HG03196 (cell line): ENCODE measurements at regions not wholly inside any gene's neighbourhood (a gene's known extent, or its start where the extent isn't known, plus 50 kb on each side); places are given as distances from the start of the nearest gene placed in this dataset.
"Not testable (repeated sequence)": the region's sequence is repeated elsewhere in the genome, so short reads cannot be mapped to it uniquely, and the experiment has no call there.

ENCODE experiments used
- ATAC-seq: cut with Tn5 transposase; IDR thresholded peaks from one replicate; pipeline ENCODE4 v1.9.1; 2021; ENCODE audit not compliant: unreplicated experiment

DNA sequence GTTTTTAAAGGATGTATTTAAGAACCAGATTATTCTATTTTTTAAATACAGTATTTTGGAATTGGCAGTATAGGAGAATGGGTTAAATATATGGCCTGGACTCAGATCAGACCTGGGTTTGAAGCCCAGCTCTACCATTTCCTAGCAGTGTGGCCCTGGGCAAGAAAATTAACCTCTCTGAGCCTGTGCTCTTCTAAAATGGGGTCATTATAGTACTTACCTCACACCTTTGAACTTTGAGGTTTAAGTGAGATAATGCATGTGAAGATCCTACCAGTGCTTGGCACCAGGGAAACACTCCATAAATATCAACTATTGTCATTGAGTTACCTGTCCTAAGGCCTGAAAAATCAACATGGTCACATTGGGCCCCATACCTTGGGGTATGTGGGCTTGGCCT lies 93.4 kb upstream of the WSB1 start:
- ATAC-seq = no peak

DNA sequence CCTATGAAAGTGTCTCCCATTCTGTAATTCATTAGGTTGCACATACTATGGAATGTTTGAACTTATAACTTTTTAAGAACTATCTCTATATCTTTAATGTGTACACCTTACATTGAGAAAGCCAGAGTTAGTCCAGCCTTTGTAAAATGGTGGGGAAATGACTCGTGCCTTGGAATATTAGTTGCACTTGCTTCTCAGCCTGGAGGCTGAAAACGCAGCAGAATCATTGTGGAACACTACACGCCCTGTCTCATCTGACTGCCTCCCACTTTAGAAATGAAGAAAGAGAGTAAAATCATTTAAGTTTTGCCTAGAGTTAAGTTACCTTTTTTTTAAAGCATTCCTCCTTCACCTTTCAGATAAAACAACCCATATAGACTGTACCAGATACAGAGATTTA lies 90.7 kb upstream of the WSB1 start:
- no peak for ATAC-seq

DNA sequence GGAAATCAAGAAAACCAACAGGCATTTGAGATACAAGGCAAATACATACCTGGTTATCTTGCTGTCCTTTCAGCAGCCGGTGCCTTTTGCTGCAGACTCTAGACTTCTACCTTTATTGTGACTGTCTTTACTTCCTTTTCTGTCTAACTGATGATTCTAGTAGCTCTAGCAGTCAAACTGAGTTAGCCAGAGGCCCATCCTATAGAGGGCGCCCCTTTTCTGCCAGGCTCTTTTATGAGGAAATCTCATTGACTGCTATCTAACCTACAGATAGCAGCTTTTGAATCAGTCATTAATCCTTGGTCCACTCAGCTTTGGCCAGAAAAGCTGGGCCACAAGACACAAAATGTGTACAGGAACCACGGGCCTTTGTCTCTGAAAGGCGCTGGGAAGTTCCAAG lies 87.5 kb upstream of the WSB1 start:
- ATAC-seq = no peak

DNA sequence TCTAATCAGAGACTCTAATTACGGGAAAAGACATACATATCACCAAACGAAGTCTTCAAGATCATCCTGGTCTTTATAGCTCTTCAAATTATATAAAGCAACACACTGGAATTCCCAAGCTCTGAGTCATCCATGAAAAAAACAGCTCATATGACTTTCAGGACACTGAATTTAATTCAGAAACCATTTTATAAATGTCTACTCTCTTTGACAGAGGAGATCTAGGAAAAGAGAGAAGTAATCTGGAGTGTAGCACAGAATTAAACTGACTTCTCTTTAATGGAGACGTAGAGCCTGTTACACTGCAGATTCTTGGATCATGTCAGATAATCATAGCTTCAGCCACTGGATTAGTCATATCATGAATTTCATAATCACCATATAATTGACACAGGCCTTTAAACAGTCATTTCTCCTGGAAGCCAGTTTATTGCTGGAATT lies 86.8 kb upstream of the WSB1 start:
- ATAC-seq = no peak

DNA sequence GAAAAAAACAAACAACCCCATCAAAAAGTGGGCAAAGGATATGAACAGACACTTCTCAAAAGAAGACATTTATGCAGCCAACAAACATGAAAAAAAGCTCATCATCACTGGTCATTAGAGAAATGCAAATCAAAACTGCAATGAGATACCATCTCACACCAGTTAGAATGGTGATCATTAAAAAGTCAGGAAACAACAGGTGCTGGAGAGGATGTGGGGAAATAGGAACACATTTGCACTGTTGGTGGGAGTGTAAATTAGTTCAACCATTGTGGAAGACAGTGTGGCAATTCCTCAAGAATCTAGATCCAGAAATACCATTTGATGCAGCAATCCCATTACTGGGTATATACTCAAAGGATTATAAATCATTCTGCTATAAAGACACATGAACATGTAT lies 85.5 kb upstream of the WSB1 start:
- ATAC-seq = not testable (repeated sequence)

DNA sequence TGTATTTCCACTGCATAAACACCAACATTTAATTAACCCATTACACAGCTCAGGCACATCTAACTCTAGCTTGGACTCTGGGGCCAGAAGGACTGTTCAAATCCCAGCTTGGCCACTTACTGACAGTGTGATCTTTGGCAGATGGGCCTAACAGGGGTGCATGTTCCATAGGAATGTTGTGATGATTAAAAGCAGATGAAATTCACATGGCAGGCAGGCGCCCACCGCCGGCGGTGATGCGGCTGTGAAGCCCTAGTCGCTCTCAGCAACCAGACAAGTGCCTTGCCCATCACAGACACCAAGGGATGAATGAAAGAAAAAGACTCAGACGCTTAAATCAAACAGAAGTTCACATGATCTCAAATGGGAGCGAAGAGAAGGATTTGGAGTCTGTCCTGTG lies 84.6 kb upstream of the WSB1 start:
- no peak for ATAC-seq

DNA sequence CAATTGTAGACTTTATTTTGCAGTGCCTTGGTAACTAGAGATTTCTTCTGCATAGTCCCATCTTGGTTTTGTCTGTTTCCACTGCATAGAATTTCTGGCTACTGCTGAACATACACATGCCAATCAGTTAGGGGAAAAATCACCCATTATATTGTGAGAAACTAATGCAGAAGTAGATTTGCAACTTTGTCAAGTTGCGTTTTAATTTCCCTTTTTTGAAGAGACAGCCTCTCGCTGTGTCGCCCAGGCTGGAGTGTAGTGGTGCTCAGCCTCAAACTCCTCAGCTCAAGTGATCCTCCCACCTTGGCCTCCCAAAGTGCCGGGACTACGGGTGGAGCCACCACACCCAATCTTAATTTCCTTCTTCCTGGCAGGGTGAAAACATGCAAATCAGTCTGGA lies 83.1 kb upstream of the WSB1 start:
- ATAC-seq = not testable (repeated sequence)

DNA sequence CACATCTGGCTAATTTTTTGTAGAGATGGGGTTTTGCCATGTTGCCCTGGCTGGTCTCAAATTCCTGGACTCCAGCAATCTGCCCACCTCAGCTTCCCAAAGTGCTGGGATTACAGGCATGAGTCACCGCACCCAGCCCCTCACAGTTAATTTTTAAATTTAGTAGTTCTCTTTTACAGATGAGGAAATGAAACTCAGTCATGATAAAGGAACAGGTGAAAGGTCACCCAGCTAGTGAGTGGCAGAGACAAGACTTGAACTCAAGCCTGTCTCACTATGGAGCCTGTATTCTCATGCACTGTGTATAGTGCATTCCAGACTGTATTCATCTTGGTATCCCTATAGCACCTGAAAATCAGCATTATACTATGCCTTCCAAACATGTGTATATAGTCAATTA lies 77.1 kb upstream of the WSB1 start:
- no peak for ATAC-seq

DNA sequence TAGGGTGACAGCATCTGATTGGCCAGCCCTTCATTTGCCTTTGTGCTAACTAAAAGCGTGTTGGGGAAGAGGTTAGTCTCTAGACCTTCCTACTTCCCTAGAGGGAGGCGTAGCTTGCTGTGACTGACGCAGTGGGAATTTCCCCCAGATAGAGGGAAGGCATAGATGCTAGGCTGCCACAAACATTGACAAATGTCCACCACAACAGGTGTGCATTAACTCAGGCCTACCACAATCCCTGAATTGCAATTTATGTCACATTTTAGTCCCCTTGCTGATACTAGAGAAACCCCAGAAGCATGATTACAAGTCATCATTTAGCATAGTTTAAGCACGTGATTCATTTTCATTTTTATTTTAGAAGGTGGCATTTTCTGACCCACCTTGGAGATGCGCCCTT lies 76.3 kb upstream of the WSB1 start:
- ATAC-seq = peak; percentile 82

DNA sequence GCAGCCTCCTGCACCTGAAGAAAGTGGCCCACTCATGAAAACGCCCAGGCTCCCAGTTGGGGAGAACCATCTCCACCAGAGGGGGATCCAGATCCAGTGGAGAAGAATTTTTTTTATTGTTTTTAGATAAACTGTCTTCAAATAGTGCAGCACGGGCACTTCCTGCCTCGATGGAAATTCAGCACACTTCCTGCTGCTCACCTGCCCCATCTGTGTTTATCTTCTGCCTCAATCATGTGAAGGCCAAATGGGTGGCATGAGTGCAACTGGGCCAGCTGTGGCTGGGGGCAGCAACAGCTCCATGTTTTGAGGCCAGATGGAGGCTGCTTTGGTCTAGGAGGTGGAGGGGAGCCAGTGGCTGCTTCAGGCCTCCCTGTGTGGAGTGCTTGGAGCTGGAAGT lies 75.9 kb upstream of the WSB1 start:
- no peak for ATAC-seq

DNA sequence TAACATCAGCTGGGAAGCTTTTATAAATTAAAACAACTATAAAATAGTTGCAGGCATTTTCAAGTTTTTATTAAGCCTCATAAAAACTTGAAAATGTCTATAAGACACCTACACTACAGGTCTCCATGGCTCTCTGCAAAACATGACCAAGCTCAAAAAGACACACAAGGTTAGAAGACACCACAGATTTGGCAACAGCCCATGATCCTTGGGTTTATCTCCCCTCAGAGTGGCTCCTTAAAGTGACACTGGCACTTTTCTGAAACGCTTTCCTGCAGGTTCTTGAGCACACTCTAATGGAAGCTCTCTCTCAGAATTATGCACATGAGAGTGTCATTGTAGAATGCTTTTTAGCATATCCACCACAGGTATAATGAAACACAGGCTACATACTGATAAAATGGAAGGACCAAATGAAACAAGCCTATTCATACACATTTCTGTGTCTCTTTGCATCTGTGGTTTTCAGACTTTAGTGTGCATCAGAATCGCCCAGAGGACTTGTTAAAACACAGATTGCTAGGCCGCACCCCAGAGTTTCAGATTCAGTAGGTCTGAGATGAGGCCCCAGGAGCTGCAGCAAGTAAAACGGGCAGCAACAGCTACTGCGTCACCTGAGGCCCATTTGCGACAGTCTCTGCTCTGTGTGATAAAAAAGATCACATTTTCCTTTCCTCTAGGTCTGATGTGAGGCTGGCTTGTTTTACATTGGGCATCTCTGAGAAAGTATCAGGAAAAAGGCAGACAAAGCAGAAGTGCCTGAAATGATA lies 75.0 kb upstream of the WSB1 start:
- ATAC-seq = peak; percentile 61

DNA sequence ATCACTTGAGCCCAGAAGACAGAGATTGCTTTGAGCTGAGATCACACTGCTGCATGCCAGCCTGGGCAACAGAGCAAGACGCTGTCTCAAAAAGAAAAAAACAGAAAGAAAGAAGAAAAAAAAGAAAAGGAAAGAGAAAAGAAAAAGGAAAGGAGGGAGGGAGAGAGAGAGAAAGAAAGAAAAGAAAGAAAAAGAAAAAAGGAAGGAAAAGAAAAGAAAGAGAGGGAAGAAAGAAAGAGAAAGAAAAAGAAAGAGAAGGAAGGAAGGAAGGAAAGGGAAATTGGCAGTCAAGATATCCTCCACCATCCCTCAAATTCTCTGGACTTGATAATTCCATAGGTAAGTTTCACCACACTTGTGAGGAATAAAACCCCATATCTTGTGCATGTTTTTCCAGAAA lies 71.4 kb upstream of the WSB1 start:
- ATAC-seq = no peak

DNA sequence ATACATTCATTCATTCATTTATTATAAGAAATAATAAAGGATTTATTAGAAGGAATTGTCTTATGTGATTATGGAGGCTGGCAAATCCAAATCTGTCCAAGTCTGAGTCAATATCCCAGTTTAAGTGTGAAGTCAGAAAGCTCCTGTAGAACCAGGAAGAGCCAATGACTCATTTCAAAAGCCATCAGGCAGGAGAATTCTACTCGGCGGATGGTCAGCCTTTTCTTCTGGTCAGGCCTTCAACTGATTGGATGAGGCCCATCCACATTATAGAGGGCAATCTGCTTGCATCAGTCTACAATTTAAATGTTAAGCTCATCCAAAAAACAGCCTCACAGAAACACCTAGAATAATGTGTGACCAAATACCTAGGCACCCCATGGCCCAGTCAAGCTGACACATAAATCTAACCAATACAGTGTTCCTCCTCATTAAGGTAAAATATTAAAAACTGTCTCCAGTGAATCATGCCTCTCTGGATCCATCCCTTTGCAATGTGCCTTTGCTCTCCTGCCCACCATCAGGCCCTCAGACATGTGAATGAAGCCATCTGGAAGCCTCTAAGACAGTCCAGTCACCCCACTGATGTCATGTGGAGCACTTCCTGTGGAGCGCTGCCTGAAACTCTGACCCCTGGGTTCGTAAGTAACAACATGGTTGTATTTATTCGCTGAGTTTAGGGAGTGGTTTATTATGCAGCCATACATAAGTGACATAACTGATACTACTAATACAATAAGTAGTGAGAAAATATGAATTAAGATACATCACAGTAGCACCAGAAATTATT lies 69.2 kb upstream of the WSB1 start:
- ATAC-seq = no peak

DNA sequence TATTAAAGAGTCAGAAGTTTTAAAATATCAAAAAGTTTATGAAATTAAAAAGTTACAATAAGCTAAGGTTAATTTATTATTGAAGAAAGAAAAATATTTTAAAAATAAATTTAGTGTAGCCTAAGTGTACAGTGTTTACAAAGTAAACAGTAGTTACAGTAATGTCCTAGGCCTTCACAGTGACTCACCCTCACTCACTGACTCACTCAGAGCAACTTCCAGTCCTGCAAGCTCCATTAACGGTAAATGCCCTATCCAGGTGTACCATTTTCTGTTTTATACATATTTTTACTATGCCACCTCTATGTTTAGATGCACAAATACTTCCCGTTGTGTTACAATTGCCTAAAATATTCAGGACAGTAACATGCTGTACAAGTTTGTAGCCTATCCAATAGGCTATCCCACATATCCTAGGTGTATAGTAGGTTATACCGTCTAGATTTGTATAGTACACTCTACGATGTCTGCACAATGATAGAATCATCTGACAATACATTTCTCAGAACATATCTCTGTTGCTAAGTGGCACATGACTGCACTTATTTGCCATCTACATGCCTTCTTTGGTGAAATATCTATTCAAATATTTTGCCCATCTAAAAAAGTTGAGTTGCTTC lies 67.2 kb upstream of the WSB1 start:
- no peak for ATAC-seq

DNA sequence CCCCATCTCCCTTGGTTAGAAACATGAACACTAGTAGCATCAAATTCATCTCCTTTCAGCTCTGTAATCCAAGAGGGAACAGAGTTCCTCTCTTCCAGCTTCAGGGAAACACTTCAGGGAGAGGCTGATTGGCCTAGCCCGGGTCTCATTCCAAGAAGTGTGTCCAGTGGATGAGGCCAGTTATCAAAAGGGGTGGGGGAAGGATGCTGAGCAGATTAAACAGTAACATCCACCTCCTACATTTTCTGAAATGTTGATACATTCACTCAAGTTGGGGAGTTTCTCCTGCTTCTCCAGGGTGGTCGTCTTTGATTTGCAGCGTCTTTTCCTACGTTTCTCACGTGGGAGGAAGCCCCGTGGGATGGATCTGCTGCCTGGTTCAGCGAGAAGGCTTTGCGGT lies 62.9 kb upstream of the WSB1 start:
- ATAC-seq = no peak

DNA sequence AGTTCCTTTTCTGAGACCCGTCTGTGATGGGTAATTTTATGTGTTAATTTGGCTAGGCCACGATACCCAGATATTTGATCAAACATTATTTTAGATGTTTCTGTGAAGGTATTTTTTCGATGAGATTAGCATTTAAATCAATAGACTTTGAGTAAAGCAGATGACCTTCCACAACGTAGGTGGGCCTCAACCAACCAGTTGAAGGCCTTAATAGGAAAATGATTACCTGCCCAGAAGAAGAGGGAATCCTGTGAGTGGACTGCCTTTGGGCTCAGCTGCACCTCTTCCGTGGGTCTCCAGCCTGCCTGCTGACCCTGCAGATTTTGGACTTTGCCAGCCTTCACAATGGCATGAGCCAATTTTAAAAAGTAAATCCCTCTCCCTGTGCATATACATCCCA lies 61.6 kb upstream of the WSB1 start:
- no peak for ATAC-seq

DNA sequence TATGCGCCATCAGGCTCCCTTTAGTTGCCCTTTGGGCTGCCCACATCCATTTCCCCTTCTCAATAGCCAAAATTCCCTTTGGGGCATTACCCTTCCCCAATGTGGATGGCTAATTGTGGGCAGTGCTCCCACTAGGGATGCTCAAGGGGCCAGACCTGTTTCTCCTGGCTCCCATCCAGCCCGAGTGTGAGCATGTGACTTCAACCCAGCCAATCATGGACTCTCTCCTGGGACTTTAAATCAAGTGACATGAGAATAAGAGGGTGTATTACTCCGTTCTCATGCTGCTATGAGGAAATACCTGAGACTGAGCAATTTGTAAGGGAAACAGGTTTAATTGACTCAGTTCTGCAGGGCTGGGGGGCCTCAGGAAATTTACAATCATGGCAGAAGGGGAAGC lies 60.9 kb upstream of the WSB1 start:
- ATAC-seq = no peak

DNA sequence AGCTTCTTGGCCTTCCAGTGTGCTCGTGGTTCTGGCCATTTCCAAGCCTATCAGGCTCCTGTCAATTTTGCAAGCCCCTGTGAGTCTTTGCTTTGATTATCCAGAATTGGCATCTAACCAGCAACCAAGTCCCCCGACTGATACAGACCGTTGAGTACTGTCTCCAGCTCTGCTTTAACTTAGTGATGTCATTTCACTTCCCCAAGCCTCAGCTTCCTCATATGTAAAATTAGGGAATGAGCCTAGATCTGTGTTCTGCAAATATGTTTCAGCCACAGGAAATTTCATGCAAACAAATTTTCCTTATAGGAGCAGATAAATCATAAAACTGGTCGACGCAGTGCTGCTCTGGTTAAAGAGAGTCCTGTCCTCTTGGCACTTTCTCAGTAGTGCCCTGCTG lies 60.1 kb upstream of the WSB1 start:
- ATAC-seq = no peak

DNA sequence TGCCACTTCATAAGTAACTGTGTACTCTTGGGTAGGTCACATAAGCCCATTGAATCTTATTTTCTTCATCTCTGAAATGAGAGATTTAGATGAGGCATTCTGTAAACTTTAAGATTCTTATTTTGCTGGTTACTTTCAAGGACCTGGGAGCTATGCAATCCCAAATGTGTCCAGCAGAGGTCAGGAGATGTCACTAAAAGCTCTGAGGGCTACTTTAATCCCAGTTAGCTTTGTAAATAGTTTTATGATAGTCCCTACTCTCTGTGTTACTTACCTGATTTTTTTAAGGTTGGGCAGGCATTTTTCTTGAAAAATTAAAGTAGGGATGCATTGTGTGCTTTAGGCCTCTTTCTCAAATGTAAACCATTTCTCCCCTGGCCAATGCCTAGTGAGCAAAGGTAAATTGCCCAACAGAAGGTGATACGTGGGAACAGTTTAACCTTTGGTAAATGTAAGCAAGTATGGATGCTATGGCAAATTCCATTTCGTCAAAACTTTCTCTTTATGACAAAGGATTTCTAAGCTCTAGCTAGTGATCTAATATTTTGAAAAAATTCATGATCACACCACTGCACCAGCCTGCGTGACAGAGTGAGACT lies 57.1 kb upstream of the WSB1 start:
- ATAC-seq = no peak

DNA sequence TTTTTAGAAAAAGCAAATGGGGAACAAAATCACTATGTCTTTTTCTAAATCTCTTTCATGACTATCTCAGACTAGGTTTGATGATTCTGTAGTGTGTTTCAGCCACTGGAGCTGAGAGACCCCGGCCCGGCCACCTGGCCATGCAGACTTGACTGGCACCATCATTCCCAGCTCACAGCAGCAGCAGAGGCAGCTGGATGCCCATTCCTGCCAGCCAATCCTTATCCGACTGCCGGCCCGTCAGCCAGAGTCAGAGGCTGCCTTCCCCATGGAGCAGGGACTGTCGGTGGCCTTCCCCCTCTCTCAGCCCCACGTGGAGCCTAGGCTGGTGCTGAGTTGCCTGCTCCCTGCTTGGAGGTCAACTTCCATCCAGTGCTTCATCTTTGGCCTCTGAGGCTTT lies 56.0 kb upstream of the WSB1 start:
- ATAC-seq = no peak

DNA sequence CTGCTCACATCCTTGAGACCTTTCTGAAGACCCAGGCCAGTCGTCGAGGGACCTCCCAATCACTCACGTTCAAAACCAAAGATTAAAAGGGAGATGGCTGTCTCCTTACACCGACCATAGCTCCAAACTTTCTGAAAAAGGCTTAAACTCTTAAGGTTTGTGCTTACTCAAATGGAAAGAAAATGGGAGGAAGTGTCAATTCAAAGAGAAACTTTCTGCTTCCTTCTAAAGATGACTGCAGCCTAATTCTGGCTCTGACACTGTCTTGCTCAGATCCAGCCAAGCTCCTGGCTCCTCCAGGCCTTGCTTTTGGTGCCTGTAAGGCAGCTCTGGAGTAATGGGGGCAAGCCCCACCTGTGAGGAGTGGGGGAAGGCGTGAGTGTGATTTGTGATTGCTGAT lies 54.9 kb upstream of the WSB1 start:
- no peak for ATAC-seq

DNA sequence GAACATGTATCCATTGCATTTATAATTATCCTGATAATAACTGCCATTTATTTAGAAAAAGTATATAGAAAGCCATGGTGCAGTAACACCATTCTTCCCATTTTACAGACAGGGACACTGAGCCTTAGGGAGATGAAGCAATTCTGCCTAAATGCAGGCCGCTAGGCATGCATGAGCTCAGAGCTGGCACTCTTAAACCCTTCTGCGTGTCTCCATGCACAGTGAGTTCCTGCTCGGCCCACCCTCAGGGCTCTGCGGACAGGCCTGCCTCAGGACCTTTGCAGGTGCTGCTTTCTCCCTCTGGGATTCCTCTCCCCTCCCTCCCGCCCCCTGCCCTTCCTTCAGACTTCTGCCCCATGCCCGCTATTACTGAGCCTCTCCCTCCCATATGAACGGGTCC lies 54.3 kb upstream of the WSB1 start:
- ATAC-seq = no peak
